GM19452 (cell line): ENCODE measurements at regions not wholly inside any gene's neighbourhood (a gene's known extent, or its start where the extent isn't known, plus 50 kb on each side); places are given as distances from the start of the nearest gene placed in this dataset.
"Not testable (repeated sequence)": the region's sequence is repeated elsewhere in the genome, so short reads cannot be mapped to it uniquely, and the experiment has no call there.

ENCODE experiments used
- ATAC-seq: cut with Tn5 transposase; IDR thresholded peaks from one replicate; pipeline ENCODE4 v1.9.1; 2021; ENCODE audit not compliant: unreplicated experiment

GRCh38 chr1:189103956-189104355, 1373.7 kb downstream of the BRINP3 start:
- ATAC-seq = no peak

GRCh38 chr1:189117072-189117770, 1360.4 kb downstream of the BRINP3 start:
- no peak for ATAC-seq

GRCh38 chr1:189121941-189122340, 1355.7 kb downstream of the BRINP3 start:
- no peak for ATAC-seq

GRCh38 chr1:189125694-189126093, 1352.0 kb downstream of the BRINP3 start:
- no peak for ATAC-seq

GRCh38 chr1:189131576-189131975, 1346.1 kb downstream of the BRINP3 start:
- no peak for ATAC-seq

GRCh38 chr1:189139748-189140147, 1337.9 kb downstream of the BRINP3 start:
- not testable (repeated sequence) for ATAC-seq

- no peak for ATAC-seq
Observed at GRCh38 chr1:189141056-189141455, 1336.6 kb downstream of the BRINP3 start.

GRCh38 chr1:189149547-189150375, 1327.9 kb downstream of the BRINP3 start:
- ATAC-seq = no peak

- no peak for ATAC-seq
Observed at GRCh38 chr1:189150624-189151023, 1327.0 kb downstream of the BRINP3 start.

- ATAC-seq = no peak
Observed at GRCh38 chr1:189151361-189151760, 1326.3 kb downstream of the BRINP3 start.

GRCh38 chr1:189152685-189153084, 1325.0 kb downstream of the BRINP3 start:
- ATAC-seq = no peak

- ATAC-seq = no peak
Observed at GRCh38 chr1:189158155-189158554, 1319.5 kb downstream of the BRINP3 start.

GRCh38 chr1:189175889-189176288, 1301.8 kb downstream of the BRINP3 start:
- no peak for ATAC-seq

- no peak for ATAC-seq
Observed at GRCh38 chr1:189180057-189180456, 1297.6 kb downstream of the BRINP3 start.

GRCh38 chr1:189185097-189185496, 1292.6 kb downstream of the BRINP3 start:
- no peak for ATAC-seq

- ATAC-seq = no peak
Observed at GRCh38 chr1:189192741-189193520, 1284.7 kb downstream of the BRINP3 start.

GRCh38 chr1:189205863-189206262, 1271.8 kb downstream of the BRINP3 start:
- no peak for ATAC-seq

GRCh38 chr1:189206617-189207016, 1271.0 kb downstream of the BRINP3 start:
- no peak for ATAC-seq

GRCh38 chr1:189211742-189212141, 1265.9 kb downstream of the BRINP3 start:
- ATAC-seq = no peak

GRCh38 chr1:189212606-189213005, 1265.1 kb downstream of the BRINP3 start:
- ATAC-seq = no peak

GRCh38 chr1:189216886-189217285, 1260.8 kb downstream of the BRINP3 start:
- ATAC-seq = no peak

GRCh38 chr1:189217646-189218045, 1260.0 kb downstream of the BRINP3 start:
- ATAC-seq = no peak
